ENCODE measurements at regions not wholly inside any gene's neighbourhood (a gene's known extent, or its start where the extent isn't known, plus 50 kb on each side); places are given as distances from the start of the nearest gene placed in this dataset.
A peak's percentile ranks its signal among the peaks of the same experiment; 100 is the strongest.
"Not testable (repeated sequence)": the region's sequence is repeated elsewhere in the genome, so short reads cannot be mapped to it uniquely, and the experiment has no call there.

GRCh38 chr11:67871168-67871567, 132.7 kb downstream of the UNC93B1 start:
- H3K9me1 ChIP-seq (replicated peaks; ENCODE audit: control insufficient read depth, extremely low read depth, insufficient read depth, low read length); dilution Hi-C loops (cut with MboI; ENCODE audit: extremely low pct_ligation_motif_present, low sequenced_read_pairs); CTCF ChIA-PET; H3K79me2 ChIP-seq (ENCODE audit: control insufficient read depth, insufficient read depth, low read length); H3K4me3 ChIP-seq (replicated peaks in 1 of 3; ENCODE audit: insufficient read depth in 1 of 3, low read depth in 1 of 3, low read length in 3 of 3); H3K27ac ChIP-seq (ENCODE audit: insufficient read depth, low read depth, low read length); H3K4me2 ChIP-seq (ENCODE audit: insufficient read depth, low read length); H3K36me3 ChIP-seq (ENCODE audit: control insufficient read depth in 2 of 2, extremely low read depth in 1 of 2, insufficient read depth in 2 of 2, low read length in 2 of 2); intact Hi-C loops (cut with micrococcal nuclease); H2AFZ ChIP-seq (ENCODE audit: low read depth, low read length); DNase-seq (ENCODE audit: low read depth, low spot score); H3K9ac ChIP-seq (replicated peaks; ENCODE audit: extremely low read depth, insufficient read depth, low read length); H4K20me1 ChIP-seq (replicated peaks; ENCODE audit: control insufficient read depth, extremely low read depth, insufficient read depth, low read length); BruUV-seq (replicated peaks); FAIRE-seq; H3K27me3 ChIP-seq (ENCODE audit: control insufficient read depth in 2 of 2, insufficient read depth in 2 of 2, low read length in 2 of 2); POLR2A ChIA-PET; H3K9me3 ChIP-seq (replicated peaks; ENCODE audit: control insufficient read depth, insufficient read depth, low read length); H3K4me1 ChIP-seq (ENCODE audit: control insufficient read depth, extremely low read depth, insufficient read depth, low read length): not testable (repeated sequence)

DNA sequence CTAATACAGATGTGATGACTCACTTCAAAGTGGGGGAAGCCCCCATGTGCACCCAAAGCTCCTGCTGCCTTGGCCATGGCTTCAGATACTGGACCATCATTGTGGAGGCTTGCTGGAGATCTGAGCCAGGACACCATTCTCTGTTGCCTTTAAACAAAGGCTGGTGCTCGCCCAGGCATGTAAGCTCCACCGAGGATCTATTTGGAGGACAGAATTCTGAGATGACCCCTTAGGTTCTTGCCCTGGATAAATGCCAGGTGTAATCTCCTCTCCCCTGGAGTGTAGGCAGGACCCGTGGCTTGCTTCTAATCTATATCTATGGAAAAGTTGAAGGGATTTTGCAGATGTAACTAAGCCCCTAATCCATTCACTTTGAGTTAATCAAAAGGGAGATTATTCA, 141.0 kb downstream of the UNC93B1 start:
- H3K4me2 ChIP-seq (ENCODE audit: insufficient read depth, low read length); H2AFZ ChIP-seq (ENCODE audit: low read depth, low read length); intact Hi-C loops (cut with micrococcal nuclease); H3K79me2 ChIP-seq (ENCODE audit: control insufficient read depth, insufficient read depth, low read length); DNase-seq (ENCODE audit: low read depth, low spot score); H3K4me3 ChIP-seq (replicated peaks in 1 of 3; ENCODE audit: insufficient read depth in 1 of 3, low read depth in 1 of 3, low read length in 3 of 3); H3K27me3 ChIP-seq (ENCODE audit: control insufficient read depth in 2 of 2, insufficient read depth in 2 of 2, low read length in 2 of 2); dilution Hi-C loops (cut with MboI; ENCODE audit: extremely low pct_ligation_motif_present, low sequenced_read_pairs); FAIRE-seq; H3K36me3 ChIP-seq (ENCODE audit: control insufficient read depth in 2 of 2, extremely low read depth in 1 of 2, insufficient read depth in 2 of 2, low read length in 2 of 2); BruUV-seq (replicated peaks); H3K9ac ChIP-seq (replicated peaks; ENCODE audit: extremely low read depth, insufficient read depth, low read length); POLR2A ChIA-PET; H3K9me3 ChIP-seq (replicated peaks; ENCODE audit: control insufficient read depth, insufficient read depth, low read length); H4K20me1 ChIP-seq (replicated peaks; ENCODE audit: control insufficient read depth, extremely low read depth, insufficient read depth, low read length); H3K9me1 ChIP-seq (replicated peaks; ENCODE audit: control insufficient read depth, extremely low read depth, insufficient read depth, low read length); H3K27ac ChIP-seq (ENCODE audit: insufficient read depth, low read depth, low read length); H3K4me1 ChIP-seq (ENCODE audit: control insufficient read depth, extremely low read depth, insufficient read depth, low read length): not testable (repeated sequence)
- CTCF ChIA-PET, result interaction anchor here (1.2 kb wide), 1 partner anchor 93 kb away, joined by 3 read pairs; no protein-coding TSS in a partner anchor

- H3K4me3 ChIP-seq (replicated peaks in 1 of 3; ENCODE audit: insufficient read depth in 1 of 3, low read depth in 1 of 3, low read length in 3 of 3), result not testable (repeated sequence)
Observed at GRCh38 chr11:67859513-67860161, 144.3 kb downstream of the UNC93B1 start.

DNA sequence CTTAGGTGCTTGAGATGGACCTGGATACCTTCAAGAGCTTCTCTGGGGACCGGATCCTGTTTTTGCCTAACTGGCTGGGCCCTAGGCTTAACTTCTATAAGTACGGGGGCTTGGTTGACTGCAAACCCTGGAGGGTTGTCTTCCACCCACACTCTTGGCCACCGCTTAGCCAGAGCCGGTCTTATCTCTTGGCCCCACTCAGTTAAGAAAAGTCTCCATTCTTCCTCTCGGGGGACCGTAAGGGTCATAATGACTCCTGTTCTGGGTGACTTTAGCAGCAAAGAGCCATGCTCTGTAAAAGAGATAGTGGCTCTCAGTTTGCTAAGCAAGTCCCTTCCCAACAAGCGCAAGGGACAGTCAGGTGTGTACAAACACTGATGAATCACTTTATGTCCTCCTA, 153.2 kb downstream of the UNC93B1 start:
- H3K9ac ChIP-seq (replicated peaks; ENCODE audit: extremely low read depth, insufficient read depth, low read length); H3K27me3 ChIP-seq (ENCODE audit: control insufficient read depth in 2 of 2, insufficient read depth in 2 of 2, low read length in 2 of 2); H3K27ac ChIP-seq (ENCODE audit: insufficient read depth, low read depth, low read length); H3K9me3 ChIP-seq (replicated peaks; ENCODE audit: control insufficient read depth, insufficient read depth, low read length); H3K4me2 ChIP-seq (ENCODE audit: insufficient read depth, low read length); CTCF ChIA-PET; FAIRE-seq; DNase-seq (ENCODE audit: low read depth, low spot score); H3K4me3 ChIP-seq (replicated peaks in 1 of 3; ENCODE audit: insufficient read depth in 1 of 3, low read depth in 1 of 3, low read length in 3 of 3); H3K9me1 ChIP-seq (replicated peaks; ENCODE audit: control insufficient read depth, extremely low read depth, insufficient read depth, low read length); POLR2A ChIA-PET; H3K36me3 ChIP-seq (ENCODE audit: control insufficient read depth in 2 of 2, extremely low read depth in 1 of 2, insufficient read depth in 2 of 2, low read length in 2 of 2); H3K4me1 ChIP-seq (ENCODE audit: control insufficient read depth, extremely low read depth, insufficient read depth, low read length); H3K79me2 ChIP-seq (ENCODE audit: control insufficient read depth, insufficient read depth, low read length); H4K20me1 ChIP-seq (replicated peaks; ENCODE audit: control insufficient read depth, extremely low read depth, insufficient read depth, low read length); dilution Hi-C loops (cut with MboI; ENCODE audit: extremely low pct_ligation_motif_present, low sequenced_read_pairs); H2AFZ ChIP-seq (ENCODE audit: low read depth, low read length); intact Hi-C loops (cut with micrococcal nuclease); BruUV-seq (replicated peaks): not testable (repeated sequence)

More at GRCh38 chr11:67859513-67860161, 144.3 kb downstream of the UNC93B1 start:
- H3K27ac ChIP-seq (ENCODE audit: insufficient read depth, low read depth, low read length); H4K20me1 ChIP-seq (replicated peaks; ENCODE audit: control insufficient read depth, extremely low read depth, insufficient read depth, low read length); POLR2A ChIA-PET; H3K4me1 ChIP-seq (ENCODE audit: control insufficient read depth, extremely low read depth, insufficient read depth, low read length); H3K9me1 ChIP-seq (replicated peaks; ENCODE audit: control insufficient read depth, extremely low read depth, insufficient read depth, low read length); BruUV-seq (replicated peaks); H3K9ac ChIP-seq (replicated peaks; ENCODE audit: extremely low read depth, insufficient read depth, low read length); H2AFZ ChIP-seq (ENCODE audit: low read depth, low read length); H3K79me2 ChIP-seq (ENCODE audit: control insufficient read depth, insufficient read depth, low read length); H3K4me2 ChIP-seq (ENCODE audit: insufficient read depth, low read length); CTCF ChIA-PET; dilution Hi-C loops (cut with MboI; ENCODE audit: extremely low pct_ligation_motif_present, low sequenced_read_pairs); H3K9me3 ChIP-seq (replicated peaks; ENCODE audit: control insufficient read depth, insufficient read depth, low read length); FAIRE-seq; H3K36me3 ChIP-seq (ENCODE audit: control insufficient read depth in 2 of 2, extremely low read depth in 1 of 2, insufficient read depth in 2 of 2, low read length in 2 of 2); H3K27me3 ChIP-seq (ENCODE audit: control insufficient read depth in 2 of 2, insufficient read depth in 2 of 2, low read length in 2 of 2); intact Hi-C loops (cut with micrococcal nuclease): not testable (repeated sequence)
- peak; percentile 3 for DNase-seq (ENCODE audit: low read depth, low spot score)
